Stimulated activated CD4-positive, alpha-beta T cell treated with anti-CD3 and anti-CD28 coated beads, Interleukin-12 subunit alpha, Interleukin-12 subunit beta, amount 100 ng/mL, for 24 hours (primary cell): ENCODE measurements at regions not wholly inside any gene's neighbourhood (a gene's known extent, or its start where the extent isn't known, plus 50 kb on each side); places are given as distances from the start of the nearest gene placed in this dataset.
"Not testable (repeated sequence)": the region's sequence is repeated elsewhere in the genome, so short reads cannot be mapped to it uniquely, and the experiment has no call there.

Experiments used
- DNase-seq, 2 experiments: peaks; one replicate each; pipeline ENCODE4 v3.0.0-alpha.2; 2020; ENCODE audit warnings: low read depth in 2 of 2

- no peak for DNase-seq
Measured at GRCh38 chr10:2342206-2342605, 604.9 kb upstream of the ADARB2 start.

DNA sequence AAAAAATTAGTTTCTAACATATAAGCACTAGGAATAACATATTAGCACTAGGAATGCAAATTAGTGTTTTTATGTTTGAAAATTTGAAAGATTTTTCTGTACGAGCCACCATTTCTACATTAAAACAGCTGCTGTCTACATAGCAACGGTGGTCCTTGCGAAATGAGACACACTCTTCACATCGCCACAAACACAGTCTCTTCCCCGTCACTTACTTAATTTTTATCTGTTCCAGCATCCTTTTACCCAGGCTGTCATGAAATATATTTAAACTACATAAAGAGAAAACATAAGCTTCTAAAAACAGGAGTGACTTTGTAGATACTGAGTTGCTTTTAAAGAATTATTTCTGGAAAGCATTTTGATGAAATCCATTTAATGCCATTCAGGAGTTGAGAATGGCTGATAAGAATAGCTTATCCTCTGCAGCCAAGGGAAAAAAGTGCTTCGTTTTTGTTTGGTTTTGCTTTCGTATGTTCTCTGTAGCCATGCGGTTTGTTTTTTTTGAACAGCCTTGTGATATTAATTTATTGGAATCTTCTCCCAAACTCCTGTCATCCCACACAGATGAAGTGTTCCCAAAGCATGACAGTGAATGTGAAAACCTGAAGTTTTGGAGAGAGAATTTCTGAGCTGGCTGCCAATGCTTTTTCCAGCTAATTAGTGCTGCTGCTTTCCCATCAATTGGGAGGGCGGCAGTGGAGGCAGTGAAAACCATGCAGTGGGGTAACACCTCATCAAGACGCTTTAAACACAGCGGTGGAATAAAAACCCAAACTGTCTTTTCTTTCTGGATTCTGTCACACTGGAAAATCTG, 603.7 kb upstream of the ADARB2 start:
- DNase-seq: no peak

GRCh38 chr10:2335626-2336025, 598.3 kb upstream of the ADARB2 start:
- no peak for DNase-seq

GRCh38 chr10:2334575-2334974, 597.2 kb upstream of the ADARB2 start:
- no peak for DNase-seq

DNA sequence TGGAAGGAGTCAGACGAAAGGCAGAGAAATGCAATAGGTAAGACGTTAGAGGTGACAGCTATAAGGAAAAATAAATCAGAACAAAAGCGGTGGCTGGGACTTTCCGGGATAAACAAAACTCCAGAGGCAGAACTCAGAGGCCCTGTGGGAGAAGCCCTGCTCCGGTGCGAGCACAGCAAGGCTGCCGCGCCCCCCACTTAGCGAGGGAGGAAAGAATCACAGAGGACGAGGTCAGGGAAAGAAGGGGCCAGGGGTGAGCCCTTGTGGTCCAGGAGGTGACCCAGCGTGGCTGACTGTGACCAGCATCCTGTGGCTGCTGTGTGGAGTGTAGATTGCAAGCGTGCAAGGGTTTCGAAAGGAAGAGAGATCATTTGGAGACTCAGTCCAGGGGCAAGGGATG, 591.8 kb upstream of the ADARB2 start:
- DNase-seq: no peak

DNA sequence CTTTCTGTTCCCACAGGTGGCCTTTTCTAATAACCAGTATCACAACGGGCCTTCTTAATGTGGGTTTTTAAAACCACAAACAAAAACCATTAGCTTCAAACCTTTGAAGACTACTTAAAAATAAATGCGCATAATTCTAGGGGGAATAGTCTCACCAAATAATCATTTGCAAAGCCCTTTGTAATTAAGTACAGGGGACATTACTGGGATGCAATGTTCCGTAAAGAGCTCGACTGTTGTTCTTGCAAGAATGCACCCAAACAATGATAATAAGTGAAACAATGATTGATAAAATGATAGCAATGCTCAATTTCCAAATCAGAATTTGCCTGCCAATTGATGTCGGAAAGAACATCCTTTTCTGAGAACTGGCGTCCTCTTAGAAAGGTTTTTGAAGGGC, 589.1 kb upstream of the ADARB2 start:
- no peak for DNase-seq

DNA sequence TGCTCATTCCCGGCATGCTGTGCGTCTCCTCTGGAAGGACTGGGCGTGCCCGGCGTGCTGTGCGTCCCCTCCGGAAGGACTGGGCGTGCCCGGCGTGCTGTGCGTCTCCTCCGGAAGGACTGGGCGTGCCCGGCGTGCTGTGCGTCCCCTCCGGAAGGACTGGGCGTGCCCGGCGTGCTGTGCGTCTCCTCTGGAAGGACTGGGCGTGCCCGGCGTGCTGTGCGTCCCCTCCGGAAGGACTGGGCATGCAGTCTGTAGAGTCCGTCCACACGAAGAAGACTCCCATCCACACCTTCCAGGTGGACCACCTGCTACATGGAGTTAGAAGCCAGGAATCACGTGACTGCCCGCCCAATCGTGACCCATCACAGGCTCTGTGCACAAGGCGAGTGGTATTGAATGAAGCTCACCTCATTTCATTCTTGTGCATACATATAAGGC, 577.7 kb upstream of the ADARB2 start:
- DNase-seq: not testable (repeated sequence)

DNA sequence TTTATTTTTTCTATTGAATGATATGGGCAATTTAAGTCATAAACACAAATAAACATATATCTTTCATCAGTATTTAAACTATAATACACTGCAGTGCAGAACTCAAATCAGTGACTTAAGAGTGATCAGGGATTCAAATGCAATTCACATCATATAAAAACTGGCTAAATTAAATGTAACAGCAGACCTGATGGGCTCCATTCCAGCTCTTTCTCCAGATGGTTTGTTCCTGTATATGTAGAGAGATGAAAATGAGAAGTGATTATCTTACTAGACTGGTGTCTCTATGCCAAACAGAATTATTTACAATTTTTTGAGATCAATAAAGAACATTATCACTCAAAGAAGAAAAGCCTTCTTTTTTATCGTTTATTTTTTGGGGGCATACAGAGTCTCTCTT, 568.8 kb upstream of the ADARB2 start:
- DNase-seq: no peak

DNA sequence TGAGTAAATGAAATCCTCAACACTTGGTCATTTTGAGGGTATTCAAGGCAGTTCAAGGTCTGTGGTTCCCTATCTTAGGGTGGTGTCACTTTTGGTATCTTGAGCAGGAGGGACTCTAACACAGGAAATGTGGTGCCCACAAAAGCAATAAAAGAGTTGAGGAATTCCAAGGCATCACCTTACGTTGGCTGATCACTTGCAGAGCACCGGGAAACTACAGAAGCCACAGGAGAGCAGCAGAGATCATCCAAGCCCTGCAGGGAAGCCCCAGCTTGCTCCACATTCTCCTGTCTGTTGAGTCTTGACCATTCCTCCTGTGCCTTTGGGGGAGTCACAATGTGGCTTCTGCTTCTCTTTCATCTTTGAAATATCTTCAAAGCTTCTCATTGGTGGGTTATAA, 565.8 kb upstream of the ADARB2 start:
- no peak for DNase-seq

DNA sequence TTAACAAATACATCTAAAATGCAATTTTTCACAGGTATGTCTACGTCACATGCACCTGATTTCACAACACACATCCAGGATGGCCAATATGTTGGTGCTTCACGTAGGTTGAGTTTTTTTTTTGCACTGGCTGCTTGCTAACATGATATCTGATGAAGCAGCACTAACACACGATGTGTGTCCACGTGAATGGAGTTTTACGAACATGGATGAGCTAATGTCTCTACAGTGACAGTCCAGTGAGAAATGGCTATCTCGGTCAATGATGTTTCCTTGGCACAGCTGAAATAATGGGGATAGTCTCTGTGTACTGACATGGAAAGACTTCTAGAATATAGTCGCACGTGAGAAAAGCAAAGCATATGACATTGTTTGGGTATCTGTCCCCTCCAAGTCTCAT, 563.9 kb upstream of the ADARB2 start:
- DNase-seq: no peak

- DNase-seq: no peak
Measured at GRCh38 chr10:2300231-2300630, 562.9 kb upstream of the ADARB2 start.

DNA sequence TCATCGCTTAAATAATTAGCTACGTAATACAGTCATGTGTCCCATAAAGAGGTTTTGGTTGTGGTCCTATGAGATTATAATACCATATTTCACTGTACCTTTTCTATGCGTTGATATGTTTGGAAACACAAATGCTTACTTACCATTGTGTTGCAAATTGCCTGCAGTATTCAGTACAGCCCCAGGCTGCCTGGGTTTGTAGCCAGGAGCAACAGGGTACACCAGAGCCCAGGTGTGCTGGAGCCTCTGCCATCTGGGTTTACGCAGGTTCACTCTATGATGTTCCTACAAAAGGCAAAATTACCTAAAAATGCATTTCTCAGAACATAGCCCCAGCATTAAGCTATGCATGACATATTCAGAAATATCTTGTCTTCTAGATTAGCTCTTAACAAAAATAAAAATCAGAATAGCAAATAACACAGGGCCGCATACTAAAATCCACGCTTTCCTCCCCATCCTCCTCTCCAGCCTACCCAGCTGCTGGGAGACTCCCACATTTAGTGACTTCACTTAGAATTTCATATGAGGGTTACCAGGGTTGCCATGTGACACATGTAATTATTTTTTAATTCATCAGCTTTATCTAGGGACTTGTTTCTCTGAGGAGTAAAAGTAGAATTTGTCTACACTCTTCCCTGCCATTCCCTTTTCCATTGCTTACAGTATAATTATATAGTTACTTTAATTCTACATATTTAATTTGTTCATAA, 559.0 kb upstream of the ADARB2 start:
- DNase-seq: no peak

GRCh38 chr10:2294739-2295138, 557.4 kb upstream of the ADARB2 start:
- DNase-seq: no peak

DNA sequence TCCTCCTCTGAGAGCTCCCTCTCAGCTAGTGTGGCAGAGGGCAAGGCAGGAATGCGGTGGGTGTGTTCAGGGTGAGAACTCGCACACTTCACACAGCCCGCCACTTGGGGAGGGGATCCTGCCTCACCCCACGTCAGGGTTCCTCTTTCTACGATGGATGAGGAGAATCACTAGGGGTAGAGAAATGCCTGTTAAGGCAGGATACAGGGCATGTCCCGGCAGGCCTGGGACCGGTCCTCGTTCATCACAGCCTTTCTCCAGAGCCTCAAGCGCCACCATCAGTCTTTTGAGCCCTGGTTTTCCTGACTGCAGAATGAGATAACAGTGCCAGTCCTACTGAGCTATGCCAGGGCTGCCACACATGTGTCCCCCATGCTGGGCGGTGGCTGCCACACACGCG, 546.7 kb upstream of the ADARB2 start:
- DNase-seq: no peak

DNA sequence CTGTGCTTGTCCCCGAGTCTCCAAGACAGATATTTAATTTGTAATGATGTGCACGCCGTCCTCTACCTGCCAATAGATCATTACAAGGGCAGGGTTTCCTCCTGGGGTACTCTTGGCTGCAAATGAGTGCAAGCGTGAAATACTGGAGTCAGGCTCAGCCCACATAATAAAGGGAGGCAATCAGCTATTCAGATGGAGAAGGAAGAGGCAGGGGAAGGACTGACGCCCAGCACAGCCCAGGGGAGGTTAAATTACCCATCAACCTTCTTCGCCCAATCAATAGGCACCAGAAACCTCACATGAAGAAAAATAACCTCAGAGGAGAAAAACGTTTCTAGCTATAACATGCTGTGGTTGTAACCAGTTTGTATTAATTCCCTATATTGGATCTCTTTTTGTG, 544.9 kb upstream of the ADARB2 start:
- no peak for DNase-seq

DNA sequence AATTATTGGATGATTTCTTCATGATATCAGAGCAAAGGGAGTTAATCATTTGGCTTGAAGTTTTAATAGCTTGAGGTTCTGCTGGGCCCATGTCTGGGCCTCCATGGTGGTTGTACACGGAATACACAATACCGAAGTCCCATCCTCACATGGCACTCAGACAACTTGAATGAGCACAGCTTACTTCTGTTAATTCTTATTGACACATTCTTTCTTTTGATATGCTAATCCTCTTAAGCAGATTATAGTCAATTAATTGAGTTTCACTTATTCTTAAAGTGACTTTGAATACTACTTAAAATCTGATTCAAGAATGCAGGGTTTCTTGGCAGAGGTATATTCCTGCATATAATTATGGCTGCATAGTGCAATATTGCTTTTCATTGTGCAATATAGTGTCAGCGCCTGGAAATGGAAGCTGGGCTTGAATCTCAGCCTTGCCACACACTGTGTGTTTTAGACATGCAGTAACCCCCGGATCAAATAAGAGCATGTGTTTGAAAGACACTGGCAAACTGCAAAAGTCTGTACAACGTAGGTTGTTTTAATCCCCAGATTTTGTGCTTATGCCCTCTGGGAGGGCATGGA, 543.5 kb upstream of the ADARB2 start:
- DNase-seq: no peak

DNA sequence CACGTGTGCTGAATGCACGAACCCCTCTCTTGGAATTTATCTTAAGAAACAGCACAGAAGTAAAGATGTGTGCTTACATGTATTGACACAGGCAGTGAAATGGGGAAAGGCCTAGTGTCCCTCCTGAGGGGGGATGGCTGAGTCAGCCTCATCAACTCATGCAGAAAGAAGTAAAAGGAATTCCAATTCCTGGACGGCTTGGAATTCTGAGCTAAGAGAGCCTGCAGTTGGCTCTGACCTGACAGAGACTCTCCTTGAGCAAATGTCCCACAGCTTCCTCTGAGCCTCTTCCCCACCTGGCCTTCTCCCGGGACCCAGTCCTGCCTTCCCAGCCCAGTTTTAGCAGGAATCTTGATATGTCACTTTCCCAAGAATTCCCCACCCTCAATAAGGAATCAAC, 542.4 kb upstream of the ADARB2 start:
- DNase-seq: no peak

DNA sequence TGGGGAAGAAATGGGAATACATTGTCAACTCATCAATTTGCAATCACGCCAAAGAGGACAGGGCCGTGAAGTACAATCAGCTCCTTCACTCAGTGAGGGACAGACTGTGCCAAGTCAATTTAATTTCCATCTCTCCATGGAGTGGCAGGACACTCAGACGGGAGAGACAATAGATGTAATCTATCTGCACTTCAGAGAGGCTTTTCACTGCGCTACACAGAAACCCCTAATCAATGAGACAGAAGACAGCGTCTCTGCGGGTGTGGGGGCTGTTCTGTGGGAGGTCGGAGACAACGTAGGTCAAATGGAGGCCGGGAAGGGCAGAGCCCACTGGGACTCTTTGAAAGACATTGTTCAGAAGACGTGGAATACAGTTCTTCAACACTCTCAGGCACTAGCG, 541.0 kb upstream of the ADARB2 start:
- no peak for DNase-seq

- DNase-seq: no peak
Measured at GRCh38 chr10:2263561-2263960, 526.2 kb upstream of the ADARB2 start.

DNA sequence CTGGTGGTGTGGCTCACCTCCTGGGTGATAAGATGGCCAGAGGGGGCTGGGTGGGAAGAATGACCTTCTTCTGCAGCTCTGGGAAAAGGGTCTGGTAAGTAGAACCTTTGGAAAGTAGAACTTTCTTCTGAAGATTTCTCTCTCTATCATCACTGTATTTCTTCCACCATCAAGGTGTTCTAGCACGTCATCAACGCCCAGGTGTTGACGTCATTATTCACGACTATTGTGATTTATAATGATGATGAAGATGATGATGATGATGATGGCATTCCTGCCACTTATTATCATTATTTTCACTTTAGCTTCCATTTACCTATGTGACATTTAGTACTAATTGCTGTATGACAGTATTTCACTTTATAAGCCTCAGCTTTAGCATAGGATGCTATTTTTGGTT, 525.6 kb upstream of the ADARB2 start:
- DNase-seq: no peak

DNA sequence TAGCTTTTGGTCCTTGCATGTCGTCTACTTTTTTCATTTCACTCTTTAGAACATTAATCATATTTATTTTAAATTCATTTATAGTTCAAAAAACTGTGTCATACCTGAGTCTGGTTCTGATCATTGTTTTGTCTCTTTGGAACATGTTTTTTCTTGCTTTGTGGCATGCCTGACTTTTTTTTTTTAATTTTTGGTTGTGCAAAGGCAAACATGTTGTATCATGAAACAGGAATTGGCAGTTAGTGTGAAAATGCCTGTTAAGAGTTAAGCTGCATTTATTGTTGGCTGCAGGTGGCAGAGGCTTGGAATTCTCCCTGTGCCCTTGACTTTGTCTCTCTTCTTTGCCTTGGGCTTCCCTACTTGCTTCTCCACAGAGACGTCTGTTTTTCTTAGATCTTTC, 525.0 kb upstream of the ADARB2 start:
- no peak for DNase-seq

GRCh38 chr10:2256241-2256640, 518.9 kb upstream of the ADARB2 start:
- no peak for DNase-seq

DNA sequence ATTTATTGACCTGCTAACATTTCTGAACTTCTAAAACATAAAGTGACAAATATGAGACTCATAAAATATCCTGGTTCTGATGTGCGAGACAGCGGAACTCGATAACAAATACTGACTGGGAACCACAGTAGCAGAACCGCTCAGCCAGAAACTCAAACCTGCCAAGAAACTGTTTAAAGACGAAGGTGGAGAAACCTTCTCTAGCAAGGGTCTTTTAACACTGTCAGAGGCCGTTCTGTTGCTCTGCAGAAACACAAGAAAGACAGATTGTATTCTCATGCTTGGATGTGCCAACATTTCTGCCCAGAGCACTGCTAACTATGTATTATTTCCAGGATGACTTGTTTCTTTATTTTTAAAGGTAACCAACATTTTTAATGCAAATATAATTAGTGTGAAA, 514.8 kb upstream of the ADARB2 start:
- DNase-seq: no peak
